Mesenteric fat pad (tissue), 1 donor: ENCODE measurements at regions not wholly inside any gene's neighbourhood (a gene's known extent, or its start where the extent isn't known, plus 50 kb on each side); places are given as distances from the start of the nearest gene placed in this dataset.
A peak's percentile ranks its signal among the peaks of the same experiment; 100 is the strongest.
"Not testable (repeated sequence)": the region's sequence is repeated elsewhere in the genome, so short reads cannot be mapped to it uniquely, and the experiment has no call there.

Experiments used
- DNase-seq: peaks from one replicate; pipeline ENCODE4 v3.0.0-alpha.2; 2020; ENCODE audit warnings: low spot score
- donor health status: DM: yes; HTN: yes; CAD: no.

- DNase-seq: peak; percentile 60
These were observed 128.4 kb downstream of the TNFRSF13B start for GRCh38 chr17:16843511-16843910.

DNA sequence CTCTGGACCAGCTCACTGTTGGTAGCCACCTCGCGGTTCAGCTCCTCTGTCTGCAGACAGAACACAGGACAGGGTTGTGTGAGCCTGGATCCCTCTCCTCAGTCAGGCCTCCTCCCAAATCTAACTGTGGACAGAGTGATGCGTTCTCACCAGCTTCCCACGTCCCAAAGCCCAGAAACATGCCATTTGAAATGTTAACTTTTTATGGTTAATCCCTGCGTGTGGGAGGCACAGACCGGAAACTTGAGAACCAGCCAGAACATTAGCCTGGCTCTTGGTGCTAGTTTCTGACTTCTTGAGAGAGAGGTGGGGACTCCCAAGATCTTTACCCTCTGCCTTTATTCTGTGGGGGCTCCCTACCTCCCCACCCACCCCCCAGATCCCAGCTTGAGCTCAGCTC is 129.6 kb downstream of the TNFRSF13B start:
- peak; percentile 47 for DNase-seq

DNA sequence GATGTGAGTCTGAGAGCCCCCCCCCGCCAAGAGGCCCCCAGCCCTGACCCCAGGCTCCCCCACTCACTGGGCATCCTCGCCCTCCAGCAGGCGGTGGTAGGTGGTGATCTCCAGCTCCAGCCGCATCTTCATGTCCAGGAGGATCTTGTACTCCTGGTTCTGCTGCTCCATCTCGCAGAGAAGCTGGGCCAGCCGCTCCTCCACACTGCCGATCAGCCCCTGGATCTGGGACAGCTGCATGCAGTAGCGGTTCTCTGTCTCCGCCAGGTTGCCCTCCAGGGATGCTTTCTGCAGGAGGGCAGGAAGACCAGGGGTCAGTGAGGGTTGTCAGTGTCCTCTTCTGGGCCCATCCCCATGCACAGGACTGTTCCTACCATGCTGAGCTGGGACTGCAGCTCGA is 130.0 kb downstream of the TNFRSF13B start:
- peak; percentile 4 for DNase-seq

- DNase-seq: peak; percentile 14
These were observed 131.7 kb downstream of the TNFRSF13B start for GRCh38 chr17:16840219-16840618.

DNA sequence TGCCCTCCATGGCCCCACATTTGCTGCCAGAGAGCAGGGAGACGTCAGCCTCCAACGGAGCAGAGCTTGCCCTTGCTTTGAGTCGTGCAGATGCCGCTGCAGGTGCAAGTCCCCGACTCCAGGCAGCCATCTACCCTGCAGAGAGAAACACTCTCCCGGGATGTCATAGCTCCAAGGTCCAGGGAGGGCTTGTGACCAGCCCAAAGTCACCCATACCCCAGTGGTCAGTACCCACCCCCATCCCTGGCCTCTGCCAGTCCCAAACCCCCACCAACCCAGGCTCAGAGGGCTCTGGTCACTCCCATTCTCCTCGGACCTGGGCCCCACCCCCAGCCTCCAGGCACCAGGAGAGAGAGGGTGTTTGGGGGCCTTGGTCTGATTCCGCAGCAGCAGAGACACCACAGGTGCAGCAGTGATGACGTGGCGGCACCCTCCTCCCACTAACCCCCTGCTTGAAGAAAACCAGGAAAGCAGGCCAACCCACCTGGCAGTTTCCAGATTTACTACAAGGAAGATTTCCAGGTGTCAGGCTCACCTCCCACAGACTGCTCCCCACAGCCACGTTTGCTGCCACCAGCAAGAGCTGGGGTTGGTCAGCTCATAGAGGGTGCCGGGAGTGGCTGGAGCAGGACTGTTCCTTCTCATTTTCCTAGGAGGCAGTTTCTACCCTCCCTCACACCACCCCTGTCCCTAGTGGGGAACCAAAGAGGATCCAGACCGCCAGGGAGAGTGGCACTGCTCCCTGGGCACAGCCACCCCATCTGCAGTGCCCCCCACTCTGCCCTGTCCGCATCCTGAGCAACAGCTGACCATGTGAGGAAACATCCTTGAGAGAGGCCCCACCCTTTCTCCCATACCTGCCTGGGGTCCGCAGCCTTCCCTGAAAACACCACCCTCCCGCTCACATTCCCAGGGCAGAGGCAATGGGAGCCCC is 132.4 kb downstream of the TNFRSF13B start:
- peak; percentile 55 for DNase-seq

DNA sequence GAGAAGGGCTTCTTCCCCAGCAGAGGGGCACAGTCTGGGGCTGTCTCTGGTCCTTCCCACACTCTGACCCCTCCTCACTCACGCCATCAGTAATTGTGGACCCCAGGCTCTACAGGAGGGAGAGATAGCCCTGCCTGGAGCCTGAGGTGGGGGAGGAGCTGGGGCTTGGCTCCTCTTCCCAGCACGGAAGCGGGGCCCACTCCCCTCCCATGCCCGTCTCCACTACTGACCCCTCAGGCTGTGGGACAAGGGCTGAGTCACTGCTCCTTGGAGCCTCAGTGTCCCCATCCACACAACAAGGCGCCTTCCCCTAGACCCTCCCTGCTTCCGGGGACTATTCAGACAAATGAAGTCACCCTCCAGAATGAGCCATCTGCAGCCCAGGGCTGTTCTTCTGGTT is 133.1 kb downstream of the TNFRSF13B start:
- DNase-seq: peak; percentile 37

- peak; percentile 88 for DNase-seq
These were observed 133.6 kb downstream of the TNFRSF13B start for GRCh38 chr17:16838287-16838686.

GRCh38 chr17:16837468-16838266 is 134.3 kb downstream of the TNFRSF13B start:
- peak; percentile 78 for DNase-seq

DNA sequence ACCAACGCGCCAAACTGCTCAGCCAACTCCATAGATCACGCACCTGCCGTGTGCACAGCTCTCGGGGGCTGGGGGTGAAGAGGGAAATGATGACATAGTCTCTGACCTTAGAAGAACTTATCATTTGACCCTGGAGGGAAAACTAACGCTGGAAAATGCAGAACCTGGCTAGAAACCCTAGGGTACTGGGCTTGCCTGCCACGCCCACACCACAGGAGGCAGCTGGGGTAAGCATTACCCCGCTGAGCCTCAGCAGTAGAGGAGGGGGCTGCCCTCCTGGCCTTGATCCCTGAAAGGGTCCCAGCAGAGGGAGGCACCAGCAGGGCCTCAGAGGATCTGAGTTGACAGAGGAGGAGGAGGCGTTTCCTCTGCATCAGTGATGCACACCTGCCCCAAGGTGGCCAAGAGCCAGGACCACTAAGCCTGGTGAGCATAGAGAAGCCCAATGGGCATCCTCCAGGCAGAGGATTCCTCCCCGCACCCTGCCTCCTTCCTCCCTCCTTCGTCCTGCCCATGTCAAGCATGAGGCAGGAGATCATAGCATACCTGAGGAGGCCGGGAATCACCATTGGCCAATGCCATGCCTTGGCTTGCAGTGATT is 135.5 kb downstream of the TNFRSF13B start:
- DNase-seq: peak; percentile 51

GRCh38 chr17:16833517-16833916 is 138.4 kb downstream of the TNFRSF13B start:
- DNase-seq: peak; percentile 67

GRCh38 chr17:16832853-16833252 is 139.1 kb downstream of the TNFRSF13B start:
- peak; percentile 35 for DNase-seq

DNA sequence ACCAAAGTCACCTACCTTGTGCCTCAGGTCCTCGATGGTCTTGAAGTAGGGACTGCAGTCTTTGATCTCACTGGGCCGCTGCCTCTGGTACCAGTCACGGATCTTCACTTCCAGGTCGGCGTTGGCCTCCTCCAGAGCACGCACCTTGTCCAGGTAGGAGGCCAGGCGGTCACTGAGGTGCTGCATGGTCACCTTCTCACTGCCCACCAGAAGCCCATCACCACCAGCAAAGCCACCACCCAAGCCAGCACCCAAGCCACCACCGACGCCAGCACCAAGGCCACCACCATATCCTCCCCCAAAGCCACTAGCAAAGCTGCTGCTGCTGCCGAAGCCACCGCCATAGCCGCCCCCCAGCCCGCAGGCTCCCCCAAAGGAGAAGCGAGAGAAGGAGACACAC is 139.7 kb downstream of the TNFRSF13B start:
- not testable (repeated sequence) for DNase-seq

- DNase-seq: peak; percentile 59
These were observed 140.7 kb downstream of the CCDC144A start for GRCh38 chr17:16830770-16831169.

DNA sequence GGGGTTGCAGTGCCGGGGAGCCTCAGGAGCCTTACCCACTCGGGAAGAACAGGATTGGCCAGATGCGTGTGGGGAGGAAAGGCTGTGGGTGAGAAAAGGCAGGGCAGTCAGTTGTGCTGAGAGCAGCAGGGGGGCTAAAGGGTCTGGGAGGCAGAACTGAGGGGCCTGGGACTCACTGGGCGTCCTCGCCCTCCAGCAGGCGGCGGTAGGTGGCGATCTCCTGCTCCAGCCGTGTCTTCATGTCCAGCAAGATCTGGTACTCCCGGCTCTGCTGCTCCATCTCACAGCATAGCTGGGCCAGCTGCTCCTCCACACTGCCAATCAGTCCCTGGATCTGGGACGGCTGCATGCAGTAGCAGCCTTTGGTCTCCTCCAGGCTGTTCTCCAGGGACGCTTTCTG is 140.2 kb downstream of the CCDC144A start:
- peak; percentile 41 for DNase-seq
